GM21423 (cell line): ENCODE measurements at regions not wholly inside any gene's neighbourhood (a gene's known extent, or its start where the extent isn't known, plus 50 kb on each side); places are given as distances from the start of the nearest gene placed in this dataset.

Source experiments
- ATAC-seq: cut with Tn5 transposase; IDR thresholded peaks from one replicate; pipeline ENCODE4 v1.9.1; 2021; ENCODE audit warnings: mild to moderate bottlenecking, moderate library complexity; ENCODE audit not compliant: unreplicated experiment

DNA sequence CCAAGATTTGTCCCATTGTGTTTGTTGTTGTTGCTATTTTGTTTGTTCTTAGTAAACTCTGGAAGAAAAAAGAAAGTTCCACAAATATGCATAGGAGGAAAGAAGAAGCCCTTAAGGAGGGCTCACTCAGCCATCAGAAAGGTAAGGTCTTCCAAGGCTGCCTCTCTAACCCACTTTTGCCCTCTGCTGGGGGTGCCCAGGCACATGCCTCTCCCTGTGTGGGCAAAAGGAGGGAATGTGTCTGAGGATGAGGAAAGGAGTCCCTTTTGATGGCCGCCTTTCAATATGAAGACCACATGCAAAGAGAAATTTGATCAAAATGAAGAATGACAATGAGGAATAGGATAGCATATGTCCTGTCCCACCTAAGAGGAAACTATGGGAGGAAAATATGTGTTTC lies 248.2 kb upstream of the POU3F2 start:
- ATAC-seq, result no peak

DNA sequence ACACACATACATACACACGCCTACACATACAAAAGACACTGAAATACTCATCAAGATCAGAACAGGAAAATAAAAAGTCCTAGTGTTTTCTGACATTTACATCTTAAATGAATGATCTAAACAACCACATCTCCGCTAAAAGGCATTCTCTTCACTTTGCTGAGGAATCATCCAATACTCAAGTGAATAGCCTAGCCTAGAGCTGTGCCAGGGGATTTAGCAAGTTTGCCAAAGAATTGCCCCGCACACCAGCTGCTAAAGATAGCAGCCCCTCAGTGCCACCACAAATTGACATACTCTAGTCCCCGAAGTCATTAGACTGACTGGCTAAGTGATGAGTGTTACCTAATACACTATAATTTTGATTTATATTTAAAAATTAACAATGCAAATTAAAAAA lies 246.8 kb upstream of the POU3F2 start:
- ATAC-seq, result no peak

DNA sequence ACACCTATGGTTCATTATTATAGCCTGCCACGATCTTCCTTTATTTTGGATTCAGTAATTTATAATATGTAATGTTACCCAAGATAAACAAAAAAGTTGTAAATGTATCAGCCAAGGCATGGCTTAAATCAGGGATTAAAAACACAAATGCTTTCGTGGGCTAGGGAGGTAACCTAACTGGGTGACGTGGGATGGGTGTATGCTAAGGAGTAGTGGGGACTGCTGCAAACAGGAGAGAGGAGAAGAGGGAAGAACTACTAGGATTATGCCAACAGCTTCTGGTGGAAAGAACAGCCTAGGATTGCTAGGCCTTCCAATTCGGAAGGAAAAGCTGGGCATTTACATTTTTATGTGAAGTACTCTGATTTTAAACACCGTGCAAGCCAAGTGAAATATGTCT lies 244.8 kb upstream of the POU3F2 start:
- no peak for ATAC-seq

DNA sequence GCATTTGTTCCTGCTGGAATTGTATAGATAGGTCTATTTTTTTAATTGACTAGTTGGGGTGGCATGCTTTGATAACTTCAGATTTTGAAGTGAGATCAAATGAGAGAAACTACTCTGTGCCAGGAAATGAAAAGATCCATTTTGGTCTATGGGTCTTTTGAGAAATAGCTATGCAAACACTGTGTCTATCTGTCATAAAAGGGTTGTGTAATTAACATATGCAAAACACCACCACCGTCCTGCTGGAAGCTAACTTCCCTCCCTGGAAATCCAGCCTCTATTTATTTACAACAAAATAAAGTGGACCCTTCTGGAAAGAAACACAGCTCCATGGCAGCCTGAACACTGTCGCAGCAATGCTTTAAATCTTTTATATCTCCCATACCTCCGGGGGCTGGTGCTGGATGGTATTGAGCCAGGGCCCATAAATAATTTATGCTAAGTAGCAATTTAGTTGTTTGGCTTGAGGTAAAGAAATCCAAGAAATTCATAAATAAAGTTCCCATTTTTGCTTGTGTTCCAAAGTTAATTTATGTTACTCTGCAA lies 244.2 kb upstream of the POU3F2 start:
- no peak for ATAC-seq

DNA sequence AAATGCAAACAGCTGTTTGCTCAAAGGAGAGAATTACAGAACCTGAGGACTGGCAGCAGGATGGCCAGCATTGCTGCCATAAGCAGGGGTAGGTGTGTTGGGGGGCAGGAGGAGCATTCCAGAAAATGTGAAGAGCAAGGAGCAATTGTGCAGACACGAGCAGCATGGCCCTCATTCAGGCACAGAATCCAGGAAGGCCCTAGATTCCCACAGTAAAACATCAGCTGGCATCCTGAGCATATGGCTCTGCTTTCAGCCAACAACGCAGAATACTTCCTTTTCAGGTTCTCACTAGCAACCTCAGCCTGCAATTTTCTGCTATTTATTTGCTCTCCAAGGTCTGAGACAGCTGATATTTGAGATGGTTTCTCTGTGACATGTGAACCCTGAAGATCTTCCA lies 243.4 kb upstream of the POU3F2 start:
- ATAC-seq, result no peak

DNA sequence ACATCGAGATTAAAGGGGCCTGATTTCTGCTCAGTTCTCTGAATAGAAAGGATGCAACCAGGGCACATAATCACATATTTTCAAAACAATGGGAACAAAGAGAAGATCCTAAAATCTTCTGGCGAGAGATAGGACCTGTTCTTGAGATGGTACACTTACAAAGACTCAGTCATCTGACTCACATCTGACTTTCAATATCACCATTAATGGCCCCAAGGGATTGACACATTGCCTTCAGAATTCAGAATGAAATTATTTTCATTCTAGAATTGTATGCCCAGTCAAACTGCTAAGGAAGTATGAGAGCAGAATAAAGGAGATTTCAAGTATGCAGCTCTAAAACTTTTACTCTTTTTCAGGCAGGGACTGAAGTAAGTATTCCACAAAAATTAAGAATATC lies 240.7 kb upstream of the POU3F2 start:
- ATAC-seq, result no peak

DNA sequence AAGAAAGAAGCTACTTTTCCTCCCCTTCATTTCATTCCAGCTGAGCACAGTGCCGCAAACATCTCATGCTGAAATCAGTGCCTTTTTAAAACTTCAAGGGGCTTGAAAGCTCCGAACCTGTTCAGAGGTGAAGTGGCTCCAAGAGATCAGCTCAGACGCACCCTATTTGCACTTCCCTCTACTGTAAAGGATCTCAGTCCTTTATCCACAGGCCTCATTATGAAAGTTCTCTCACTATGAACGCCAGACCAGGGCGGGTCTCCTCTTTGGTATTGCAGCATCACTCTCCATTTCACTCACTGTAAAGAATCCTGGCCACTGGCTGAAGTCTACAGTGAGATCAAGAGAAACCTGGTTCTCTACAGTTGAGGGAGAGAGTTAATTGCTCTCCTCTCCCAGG lies 232.7 kb upstream of the POU3F2 start:
- no peak for ATAC-seq

DNA sequence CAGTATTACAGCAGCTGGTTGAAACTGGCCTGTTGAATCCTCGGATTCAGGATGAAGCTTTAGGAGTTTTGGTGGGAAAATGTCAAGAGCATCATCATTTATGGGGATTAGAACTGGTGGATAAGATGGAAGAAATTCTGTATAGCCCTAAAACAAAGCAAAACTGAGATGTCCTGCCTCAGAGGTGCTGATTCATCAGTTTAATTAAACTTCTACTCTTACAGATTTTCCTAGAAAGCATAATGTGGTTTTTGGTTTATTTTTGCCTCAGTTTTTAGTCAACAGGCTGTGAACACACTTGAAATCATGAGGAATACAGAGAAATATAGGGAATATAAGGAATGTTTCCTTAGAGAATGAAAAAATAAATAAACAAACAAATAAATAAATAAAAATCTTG lies 228.7 kb upstream of the POU3F2 start:
- no peak for ATAC-seq

DNA sequence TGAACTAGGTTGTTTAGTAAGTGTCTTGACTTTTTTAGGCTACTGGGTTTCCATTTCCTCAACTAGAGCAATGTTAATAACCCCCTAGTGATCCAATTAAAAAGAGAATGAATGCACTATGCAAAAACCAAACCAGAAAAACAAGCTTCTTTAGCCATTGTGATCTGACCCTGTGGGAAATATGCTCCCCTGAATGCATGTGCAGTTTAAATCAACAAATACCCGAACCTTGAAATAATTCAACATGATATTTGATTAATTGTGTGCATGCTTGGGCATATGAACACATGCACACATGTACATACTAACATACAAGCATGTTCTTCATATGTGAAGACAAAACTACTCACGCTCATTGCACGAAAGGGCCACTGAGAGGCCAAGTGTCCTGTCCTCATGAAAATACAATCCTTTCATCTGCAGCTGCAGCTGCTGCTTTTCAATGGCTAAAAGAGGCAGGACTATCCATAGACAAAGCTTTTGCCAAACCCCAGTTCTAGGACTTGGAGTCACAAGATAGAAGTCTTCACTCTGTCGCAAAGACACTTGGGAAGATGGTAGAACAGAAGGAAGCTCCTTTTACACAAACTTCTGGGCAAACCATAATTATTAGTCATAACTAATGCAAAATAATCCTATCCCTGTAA lies 207.1 kb upstream of the POU3F2 start:
- no peak for ATAC-seq

DNA sequence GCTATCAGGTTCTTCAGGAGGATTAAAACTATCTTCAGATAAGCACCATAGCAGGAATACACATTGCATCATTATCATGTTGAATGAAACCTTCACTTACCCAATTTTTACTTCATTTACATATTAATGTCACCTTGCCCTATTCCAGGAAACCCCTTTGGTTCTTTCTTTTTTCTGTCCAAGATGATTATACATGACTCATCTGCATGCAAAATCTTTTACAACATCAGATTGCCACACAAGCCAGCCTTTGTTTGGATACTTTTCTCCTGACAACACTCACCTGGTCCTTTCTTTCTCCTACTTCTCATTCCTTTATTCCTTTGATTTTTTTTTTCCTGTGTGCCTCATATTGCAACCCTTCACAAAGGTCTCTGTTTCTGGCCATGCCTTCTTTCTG lies 200.5 kb upstream of the POU3F2 start:
- ATAC-seq, result no peak

DNA sequence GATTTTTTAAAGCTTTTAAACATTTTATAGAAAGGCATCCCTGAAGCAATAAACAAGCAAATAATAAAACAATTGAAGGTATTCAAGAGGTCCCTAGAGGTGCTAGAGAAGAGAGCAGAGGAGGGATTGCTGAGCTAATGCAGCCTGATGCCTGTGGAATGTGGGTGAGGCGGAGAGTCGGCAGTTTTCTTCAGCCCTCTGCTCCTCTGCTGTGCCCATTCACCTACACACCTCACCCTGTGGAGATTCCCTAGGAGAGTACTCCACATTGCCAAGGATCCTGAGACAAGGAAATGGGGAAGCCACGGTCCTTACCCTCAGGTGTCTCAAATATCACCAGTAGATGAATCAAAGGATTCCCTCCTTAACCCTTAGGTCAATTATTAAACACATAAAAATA lies 199.8 kb upstream of the POU3F2 start:
- no peak for ATAC-seq

DNA sequence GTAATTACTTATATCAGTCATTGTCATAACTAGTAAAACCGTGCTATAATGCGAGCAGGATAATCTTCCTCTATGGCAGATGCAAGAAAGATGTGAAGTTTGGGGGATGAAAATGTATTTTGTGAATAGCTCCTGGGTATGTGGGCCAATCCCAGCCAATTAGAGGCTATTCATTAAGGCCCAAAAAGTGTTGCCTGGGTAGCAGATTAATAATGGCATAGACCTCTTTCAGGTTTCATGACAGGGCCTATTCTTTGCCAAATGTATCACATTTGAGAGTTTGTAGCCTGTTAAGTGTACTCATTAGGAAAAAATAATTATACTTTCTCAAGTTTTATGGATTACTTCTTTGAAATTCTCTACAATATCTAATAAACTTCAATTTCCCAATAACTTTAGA lies 199.2 kb upstream of the POU3F2 start:
- no peak for ATAC-seq

DNA sequence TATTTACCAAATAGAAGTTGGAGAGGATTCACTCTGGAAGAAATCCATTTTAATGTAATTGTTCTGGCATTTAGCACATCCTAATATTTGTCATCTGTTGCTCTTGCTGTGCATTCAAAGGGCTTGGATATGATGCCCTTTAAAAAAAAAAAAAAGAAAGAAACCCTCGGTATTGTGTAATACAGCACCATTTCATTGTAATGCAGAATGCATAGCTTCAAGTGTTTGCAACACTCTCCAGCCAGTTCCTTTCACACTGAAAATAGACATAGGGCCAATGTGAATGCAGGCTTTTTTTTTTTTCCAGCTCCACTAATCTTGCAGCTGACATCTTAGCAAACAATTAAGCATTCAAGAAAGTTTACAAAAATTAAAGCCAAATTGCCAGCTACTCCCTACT lies 197.4 kb upstream of the POU3F2 start:
- no peak for ATAC-seq

DNA sequence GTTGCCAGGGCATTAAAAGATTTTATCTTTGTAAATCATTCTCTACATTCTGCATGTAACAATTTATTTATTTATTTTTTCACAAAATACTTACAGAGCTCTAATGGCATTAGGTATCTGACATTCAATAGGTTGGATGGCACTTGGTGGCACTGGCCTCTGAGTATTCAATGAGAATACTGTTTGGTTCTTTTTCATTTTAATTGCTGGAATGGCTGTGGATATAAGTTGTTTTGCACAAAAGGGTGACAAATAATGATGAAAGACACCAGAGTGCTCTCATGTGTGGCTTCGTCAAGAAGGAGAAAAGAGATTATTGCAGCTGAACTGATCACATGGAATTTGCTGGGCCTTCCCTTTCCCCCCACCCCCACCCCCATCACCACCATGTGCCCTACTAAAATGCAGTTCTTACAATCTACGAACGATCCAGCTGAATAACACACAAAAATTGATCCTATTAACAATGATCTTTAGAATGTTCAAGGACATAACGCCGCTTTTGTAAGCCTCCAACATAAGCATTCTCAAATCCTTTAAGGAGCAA lies 195.2 kb upstream of the POU3F2 start:
- ATAC-seq, result no peak

DNA sequence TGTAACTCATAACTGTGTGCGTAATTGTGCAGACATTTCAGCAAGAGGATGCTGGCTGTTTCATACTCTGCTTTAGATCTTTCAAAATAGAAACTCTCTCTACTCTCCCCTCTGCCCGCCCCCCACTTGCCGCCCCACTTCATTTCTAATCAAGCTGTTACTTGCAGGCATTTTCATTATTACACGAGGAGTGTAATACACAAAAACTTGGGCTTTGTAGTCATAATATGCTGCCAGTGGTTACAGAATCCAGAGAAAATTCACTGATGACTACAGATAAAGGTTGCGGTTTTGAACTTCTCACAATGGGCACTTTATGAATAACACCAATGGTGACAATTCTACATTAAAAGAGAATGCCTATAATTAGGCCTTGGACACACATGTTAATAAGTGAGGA lies 194.0 kb upstream of the POU3F2 start:
- no peak for ATAC-seq

DNA sequence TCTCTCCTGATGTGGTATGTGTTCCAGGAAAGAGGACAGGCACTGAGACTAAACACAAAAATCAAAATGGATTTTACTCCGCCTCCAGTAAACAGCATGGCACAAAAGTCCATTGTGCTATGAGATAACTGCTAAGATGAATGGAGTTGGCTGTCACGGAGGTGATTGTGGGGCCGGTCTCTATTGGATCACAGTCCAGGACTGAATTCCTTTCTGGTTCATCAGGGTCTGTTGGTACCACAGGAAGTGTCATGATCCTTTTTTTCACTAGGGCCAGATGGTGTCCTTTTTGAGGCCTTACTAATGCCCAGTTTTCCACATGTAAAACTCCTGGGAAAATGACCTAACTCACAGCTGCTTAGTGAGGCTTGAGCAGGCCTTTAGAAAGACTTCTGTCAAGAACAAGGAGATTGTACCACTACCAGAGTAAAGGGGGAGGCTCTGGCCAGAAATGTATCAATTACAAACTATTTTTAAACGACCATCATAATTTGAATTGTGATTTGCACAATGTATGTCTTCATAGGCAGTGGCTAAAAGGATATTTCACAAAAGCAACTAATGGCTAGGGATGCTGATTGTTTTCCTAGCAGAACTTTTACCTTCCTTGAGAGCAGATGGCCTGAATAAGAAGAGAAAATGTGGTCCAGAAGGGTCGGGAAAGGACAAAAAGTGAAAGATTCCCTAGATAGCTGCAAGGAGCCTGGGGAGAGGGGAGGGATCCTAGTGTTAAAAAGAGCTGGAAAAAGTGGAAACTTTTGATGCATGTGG lies 192.2 kb upstream of the POU3F2 start:
- ATAC-seq, result no peak

DNA sequence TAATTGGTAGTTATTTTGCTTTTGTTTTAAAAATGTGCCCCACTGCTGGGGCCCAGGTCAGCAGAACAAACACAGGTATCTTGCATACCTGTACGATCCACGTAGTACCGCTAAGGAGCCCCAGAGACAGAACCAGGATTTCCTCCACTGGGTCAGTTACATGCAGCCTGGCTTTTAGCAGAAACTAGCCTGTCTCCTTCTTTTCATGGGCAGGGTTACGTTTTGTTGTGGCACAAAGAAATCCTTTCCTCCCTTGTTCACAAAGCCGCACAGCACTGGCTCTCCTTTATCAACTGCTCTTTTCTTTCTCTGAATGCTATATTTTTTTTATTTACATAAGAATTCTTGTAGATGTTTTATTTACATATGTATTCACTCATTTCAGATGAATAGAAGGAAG lies 190.3 kb upstream of the POU3F2 start:
- ATAC-seq, result no peak

DNA sequence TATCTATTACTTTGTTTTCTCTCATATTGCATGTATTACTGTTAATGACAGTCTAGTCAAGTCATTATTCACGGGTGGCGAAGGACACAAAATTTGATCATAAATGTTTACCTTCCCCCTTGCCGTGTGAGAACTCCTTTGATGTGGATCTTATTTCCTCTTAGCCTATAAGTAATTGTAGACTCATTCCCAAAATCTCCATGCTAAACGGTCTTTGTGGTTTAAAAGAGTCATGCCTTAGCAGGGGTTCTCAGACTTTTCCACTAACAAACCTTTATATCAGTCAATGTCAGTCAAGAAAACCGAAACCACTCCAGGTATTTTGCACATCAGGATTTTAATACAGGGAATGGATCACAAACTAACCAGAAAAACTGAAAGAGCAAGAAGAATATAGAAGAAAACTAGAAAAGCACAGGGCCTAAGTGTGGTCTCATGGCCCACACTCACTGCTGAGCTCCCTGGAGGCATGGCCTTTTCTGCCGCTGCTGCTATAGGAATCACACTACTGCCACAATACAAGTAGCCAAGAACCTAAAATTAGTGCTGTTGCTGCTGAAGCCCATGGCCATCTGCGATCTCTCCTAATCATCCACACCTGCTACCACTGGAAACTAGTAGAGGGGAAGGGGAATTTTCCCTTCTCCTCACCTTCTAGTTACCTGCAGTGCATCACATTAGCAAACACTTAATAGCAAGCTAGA lies 186.0 kb upstream of the POU3F2 start:
- no peak for ATAC-seq

DNA sequence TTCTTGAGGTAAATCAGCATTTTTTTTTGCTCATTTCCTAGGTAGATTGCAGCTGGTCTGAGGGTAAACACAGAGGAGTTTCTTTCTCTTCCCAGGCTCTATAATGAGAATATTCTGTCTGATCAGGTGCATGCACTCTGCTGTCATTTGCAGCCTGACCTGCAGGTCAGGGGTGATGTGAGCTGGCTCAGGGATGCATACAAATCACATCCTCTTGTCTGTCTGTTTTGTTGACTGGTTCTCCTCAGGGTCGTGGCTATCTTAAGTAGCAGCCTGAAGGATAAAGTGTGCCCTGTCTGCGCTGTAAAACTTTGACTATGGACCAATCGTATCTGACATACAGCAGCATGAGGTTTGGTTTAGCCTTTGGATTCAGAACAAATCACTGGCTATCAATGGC lies 183.4 kb upstream of the POU3F2 start:
- ATAC-seq, result no peak

DNA sequence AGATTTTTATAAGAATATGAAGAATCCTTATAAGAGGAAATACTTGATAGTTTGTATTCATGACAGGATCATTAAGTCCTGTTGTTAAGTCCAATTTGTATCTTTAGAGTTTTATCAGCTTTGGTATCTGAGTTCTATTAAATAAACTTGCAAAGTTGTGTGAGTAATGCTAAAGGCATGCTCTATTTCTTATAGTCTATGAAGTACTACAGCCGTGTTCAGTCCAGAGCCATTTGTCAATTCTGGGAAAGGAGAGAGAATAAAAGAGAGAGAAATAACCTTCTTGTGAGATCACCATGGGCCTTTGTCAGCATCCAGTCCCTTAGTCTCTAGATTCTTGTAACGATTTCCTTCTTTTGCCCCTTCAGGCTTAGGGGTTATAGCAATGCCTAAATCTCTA lies 181.2 kb upstream of the POU3F2 start:
- ATAC-seq, result no peak

DNA sequence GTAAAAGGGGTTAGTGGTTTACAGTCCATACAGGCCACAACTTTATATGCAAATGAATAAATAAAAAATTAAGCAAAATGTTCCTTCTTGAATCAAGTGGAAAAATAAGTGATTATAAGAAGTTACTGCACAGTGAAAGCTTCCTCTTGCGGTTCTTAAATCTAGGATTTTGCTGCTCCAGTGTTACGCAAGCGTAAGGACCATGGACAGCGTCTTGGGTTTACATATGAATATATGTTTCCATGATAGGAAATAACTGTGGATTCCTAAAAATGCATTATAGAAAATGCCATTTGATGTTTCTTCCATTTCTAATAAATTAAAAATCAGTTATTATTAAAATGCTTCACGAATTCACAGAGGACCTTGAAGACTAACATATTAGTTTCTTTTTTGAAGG lies 176.6 kb upstream of the POU3F2 start:
- no peak for ATAC-seq

DNA sequence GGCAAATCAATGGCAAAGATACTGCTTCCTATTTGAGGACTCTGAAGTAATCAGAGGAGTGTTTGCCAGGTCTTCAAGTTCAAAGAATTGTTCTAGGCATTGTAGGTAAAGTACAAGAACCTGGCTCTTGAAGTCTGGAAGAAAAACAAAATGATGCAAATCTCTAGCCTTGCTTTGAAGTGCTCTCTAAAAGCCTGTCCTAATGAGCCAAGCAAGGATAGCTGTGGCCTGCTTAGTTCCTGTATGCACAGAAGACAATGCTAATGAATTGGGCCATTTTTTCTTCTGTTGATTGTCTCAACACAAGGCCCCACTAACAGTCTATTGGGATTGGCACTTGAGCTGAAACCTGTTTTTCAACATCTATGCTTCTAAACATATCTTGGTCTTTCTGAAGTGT lies 165.0 kb upstream of the POU3F2 start:
- no peak for ATAC-seq
